ENCODE measurements at regions not wholly inside any gene's neighbourhood (a gene's known extent, or its start where the extent isn't known, plus 50 kb on each side); places are given as distances from the start of the nearest gene placed in this dataset.

DNA sequence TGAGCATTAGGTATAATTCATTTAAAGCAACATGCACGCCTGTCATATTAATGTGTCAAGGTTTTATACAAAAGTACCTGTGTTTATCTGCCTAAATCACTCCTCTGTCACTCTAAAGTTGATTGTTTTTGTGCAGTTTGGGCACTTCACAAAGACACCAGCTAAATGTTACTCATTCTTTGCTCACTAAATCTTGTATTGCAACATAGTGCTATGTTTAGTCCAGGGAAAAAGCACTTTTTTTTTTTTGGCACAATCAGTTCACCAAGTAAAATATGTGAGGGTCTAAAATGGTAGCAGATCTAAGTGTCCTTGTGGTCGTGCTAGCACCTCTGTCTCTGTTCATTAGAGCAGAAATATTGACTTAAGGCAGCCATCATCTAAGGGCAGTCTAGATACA lies 2526.7 kb upstream of the PCDH20 start:
- no peaks in the 10 kb centered on the region for H3K36me3 ChIP-seq
- TF ChIP-seq, protein P1, sequence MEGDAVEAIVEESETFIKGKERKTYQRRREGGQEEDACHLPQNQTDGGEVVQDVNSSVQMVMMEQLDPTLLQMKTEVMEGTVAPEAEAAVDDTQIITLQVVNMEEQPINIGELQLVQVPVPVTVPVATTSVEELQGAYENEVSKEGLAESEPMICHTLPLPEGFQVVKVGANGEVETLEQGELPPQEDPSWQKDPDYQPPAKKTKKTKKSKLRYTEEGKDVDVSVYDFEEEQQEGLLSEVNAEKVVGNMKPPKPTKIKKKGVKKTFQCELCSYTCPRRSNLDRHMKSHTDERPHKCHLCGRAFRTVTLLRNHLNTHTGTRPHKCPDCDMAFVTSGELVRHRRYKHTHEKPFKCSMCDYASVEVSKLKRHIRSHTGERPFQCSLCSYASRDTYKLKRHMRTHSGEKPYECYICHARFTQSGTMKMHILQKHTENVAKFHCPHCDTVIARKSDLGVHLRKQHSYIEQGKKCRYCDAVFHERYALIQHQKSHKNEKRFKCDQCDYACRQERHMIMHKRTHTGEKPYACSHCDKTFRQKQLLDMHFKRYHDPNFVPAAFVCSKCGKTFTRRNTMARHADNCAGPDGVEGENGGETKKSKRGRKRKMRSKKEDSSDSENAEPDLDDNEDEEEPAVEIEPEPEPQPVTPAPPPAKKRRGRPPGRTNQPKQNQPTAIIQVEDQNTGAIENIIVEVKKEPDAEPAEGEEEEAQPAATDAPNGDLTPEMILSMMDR (IDR thresholded peaks at IDR 0.05): no peak
- TF ChIP-seq POLR2A (IDR thresholded peaks at IDR 0.05): no peak
- TF ChIP-seq EP300 (IDR thresholded peaks at IDR 0.05): no peak
- intact Hi-C loops (cut with DNase I): no loop called here
- H3K4me1 ChIP-seq (ENCODE audit: insufficient read depth): no peaks in the 10 kb centered on the region
- no peak for DNase-seq
- H3K27ac ChIP-seq: no peak overlapping the region
- 57 to 71% (median 58%) methylated on average over 2 of the region's 2 CpGs for WGBS, 3 donors
- no peaks in the 10 kb centered on the region for H3K9me3 ChIP-seq
- H3K4me3 ChIP-seq: no peak overlapping the region
- H3K27me3 ChIP-seq: no peaks in the 10 kb centered on the region

DNA sequence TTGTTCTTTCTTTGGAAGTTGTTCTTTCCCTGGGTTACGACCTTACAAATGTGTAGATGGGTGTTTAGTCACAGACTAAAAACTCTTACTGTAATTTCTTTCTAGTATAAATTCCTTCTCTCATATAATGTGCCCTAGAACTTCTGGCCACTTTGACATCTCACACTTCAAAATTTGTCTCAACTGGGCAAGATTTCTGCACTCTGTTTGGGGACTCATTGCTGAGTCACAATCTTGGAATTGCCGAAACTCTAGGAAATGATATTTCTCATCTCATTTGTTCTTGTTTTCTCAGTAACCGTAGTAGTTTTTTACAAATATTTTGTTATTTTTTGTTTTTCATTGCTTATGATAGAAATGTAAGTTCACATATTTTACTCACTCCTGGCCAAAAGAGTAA lies 2523.2 kb upstream of the PCDH20 start:
- TF ChIP-seq POLR2A (IDR thresholded peaks at IDR 0.05) (no peak), EP300 (IDR thresholded peaks at IDR 0.05) (no peak)
- TF ChIP-seq, protein P1 (IDR thresholded peaks at IDR 0.05): no peak
- Histone ChIP-seq H3K4me1 (ENCODE audit: insufficient read depth) (no peaks in the 10 kb centered on the region), H3K9me3 (no peaks in the 10 kb centered on the region), H3K27me3 (no peaks in the 10 kb centered on the region), H3K27ac (no peak overlapping the region), H3K4me3 (no peak overlapping the region), H3K36me3 (no peaks in the 10 kb centered on the region)
- DNase-seq: no peak
- intact Hi-C loops (cut with DNase I): no loop called here
- WGBS, 3 donors: 90 to 95% (median 93%) methylated on average over 3 of the region's 3 CpGs

DNA sequence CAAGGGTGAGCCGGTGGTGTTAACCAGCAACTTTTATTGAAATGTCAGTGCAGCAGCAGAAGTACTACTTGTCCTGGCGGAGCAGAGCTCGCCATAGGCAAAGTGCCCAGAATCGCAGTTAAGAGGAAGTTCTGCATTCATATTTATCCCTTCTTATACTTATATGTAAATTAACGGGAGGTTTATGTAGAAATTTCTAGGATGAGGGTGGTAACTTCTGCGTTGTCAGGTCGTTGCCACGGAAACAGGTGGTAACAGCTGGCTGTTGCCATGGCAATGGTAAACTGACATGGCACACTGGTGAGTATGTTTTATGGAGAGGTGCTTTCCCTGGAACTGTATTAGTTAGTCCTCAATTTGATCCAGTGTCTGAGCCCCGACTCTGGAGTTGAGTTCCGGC lies 2494.9 kb upstream of the PCDH20 start:
- Histone ChIP-seq H3K27ac (no peak overlapping the region), H3K27me3 (no peaks in the 10 kb centered on the region), H3K9me3 (no peaks in the 10 kb centered on the region), H3K4me3 (no peak overlapping the region), H3K36me3 (no peaks in the 10 kb centered on the region), H3K4me1 (ENCODE audit: insufficient read depth) (no peaks in the 10 kb centered on the region)
- TF ChIP-seq POLR2A (IDR thresholded peaks at IDR 0.05) (no peak), EP300 (IDR thresholded peaks at IDR 0.05) (no peak)
- TF ChIP-seq, protein P1 (IDR thresholded peaks at IDR 0.05): no peak
- 60 to 66% (median 65%) methylated on average over 10 of the region's 10 CpGs for WGBS, 3 donors
- DNase-seq: no peak
- intact Hi-C loops (cut with DNase I): no loop called here

DNA sequence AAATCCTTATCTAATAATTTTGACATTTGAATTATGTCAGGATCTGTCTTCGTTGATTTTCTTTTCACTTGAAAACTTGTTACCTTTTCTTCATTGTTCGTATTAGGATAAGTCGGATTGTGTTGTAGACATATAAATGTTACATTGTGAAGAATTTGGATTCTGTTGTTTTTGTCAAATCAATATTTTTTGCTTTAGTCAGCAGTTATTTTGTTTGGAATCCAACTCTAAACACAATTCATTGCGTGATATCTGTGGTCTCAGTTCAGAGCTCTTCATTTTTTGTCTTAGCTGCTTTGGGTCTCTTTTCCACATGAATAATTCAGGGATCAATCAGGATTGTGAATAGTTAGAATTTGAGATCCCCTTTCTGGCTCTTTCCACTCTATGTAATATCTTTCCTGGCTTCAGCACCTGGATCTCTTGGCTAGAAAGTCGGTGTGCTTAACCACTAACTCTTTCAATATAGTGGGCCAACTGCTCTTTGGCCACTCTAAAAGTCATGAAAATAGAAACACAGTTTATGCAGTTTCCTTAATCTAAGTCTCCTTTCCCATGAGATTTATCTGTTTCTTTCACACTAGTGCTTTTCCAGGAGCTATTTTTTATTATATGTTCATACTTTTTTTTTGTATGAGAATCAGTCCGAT lies 2494.2 kb upstream of the PCDH20 start:
- no peak for TF ChIP-seq EP300 (IDR thresholded peaks at IDR 0.05)
- TF ChIP-seq, protein P1 (IDR thresholded peaks at IDR 0.05): no peak
- no peak for TF ChIP-seq POLR2A (IDR thresholded peaks at IDR 0.05)
- H3K36me3 ChIP-seq: no peaks in the 10 kb centered on the region
- intact Hi-C loops (cut with DNase I): no loop called here
- H3K4me1 ChIP-seq (ENCODE audit: insufficient read depth): no peaks in the 10 kb centered on the region
- H3K27ac ChIP-seq: no peak overlapping the region
- H3K4me3 ChIP-seq: no peak overlapping the region
- H3K9me3 ChIP-seq: no peaks in the 10 kb centered on the region
- DNase-seq: no peak
- H3K27me3 ChIP-seq: no peaks in the 10 kb centered on the region
- 64 to 74% (median 72%) methylated on average over 6 of the region's 6 CpGs for WGBS, 3 donors

Measured in ovary (tissue), 7 donors.